Adrenal gland (tissue), 5 donors: ENCODE measurements at regions not wholly inside any gene's neighbourhood (a gene's known extent, or its start where the extent isn't known, plus 50 kb on each side); places are given as distances from the start of the nearest gene placed in this dataset.

Experiments used
- CTCF ChIP-seq, 6 experiments: fragments of 450-650 bp in 4 of 6; fragments of 200-600 bp in 2 of 6; sonication (generic) in 1 of 6; IDR thresholded peaks; 1 replicate in 5 of 6; 2 replicates in 1 of 6; pipeline versions ENCODE4 v1.5.1 to v1.8.0; 2016 to 2021; ENCODE audit warnings: antibody characterized with exemption in 6 of 6, mild to moderate bottlenecking in 2 of 6, moderate library complexity in 1 of 6
- POLR2A ChIP-seq, 2 donors: fragments of 450-650 bp; IDR thresholded peaks; one replicate each; pipeline ENCODE4 v1.6.1; 2017; ENCODE audit warnings: antibody characterized with exemption in 2 of 2, mild to moderate bottlenecking in 2 of 2, moderate library complexity in 1 of 2
- donor health status: DM: no; HTN: no; CAD: no.

- TF ChIP-seq CTCF (IDR thresholded peaks at IDR 0.05) (no peak), POLR2A (IDR thresholded peaks at IDR 0.05) (no peak)
These were observed 550.1 kb downstream of the LTN1 start for GRCh38 chr21:28442624-28443023.
